Stimulated activated naive CD8-positive, alpha-beta T cell treated with anti-CD3 and anti-CD28 coated beads, Interleukin-15, amount 100 ng/mL, for 72 hours (primary cell): ENCODE measurements at regions not wholly inside any gene's neighbourhood (a gene's known extent, or its start where the extent isn't known, plus 50 kb on each side); places are given as distances from the start of the nearest gene placed in this dataset.

Experiments used
- ATAC-seq: fragments of 150-1000 bp; cut with Tn5 transposase; 2 replicates; pipeline ENCODE4 v1.10.0; 2021; ENCODE audit warnings: mild to moderate bottlenecking, moderate library complexity
- DNase-seq, 2 donors: peaks; one replicate each; pipeline ENCODE4 v3.0.0; 2021 to 2022
- H3K27ac Mint-ChIP-seq, 2 donors: one replicate each; pipeline ENCODE4 v1.8.0; 2022; ENCODE audit warnings: mild to moderate bottlenecking in 2 of 2, mixed read lengths in 2 of 2, moderate library complexity in 2 of 2
- H3K27me3 Mint-ChIP-seq: one replicate; pipeline ENCODE4 v1.8.0; 2022; ENCODE audit warnings: mixed read lengths
- H3K4me1 Mint-ChIP-seq: one replicate; pipeline ENCODE4 v1.8.0; 2022; ENCODE audit warnings: mild to moderate bottlenecking, mixed read lengths
- H3K4me3 Mint-ChIP-seq, 2 donors: one replicate each; pipeline ENCODE4 v1.8.0; 2022; ENCODE audit warnings: mild to moderate bottlenecking in 2 of 2, mixed read lengths in 2 of 2, moderate library complexity in 1 of 2
- H3K9me3 Mint-ChIP-seq, 2 donors: one replicate each; pipeline ENCODE4 v1.8.0; 2022; ENCODE audit warnings: mixed read lengths in 2 of 2

DNA sequence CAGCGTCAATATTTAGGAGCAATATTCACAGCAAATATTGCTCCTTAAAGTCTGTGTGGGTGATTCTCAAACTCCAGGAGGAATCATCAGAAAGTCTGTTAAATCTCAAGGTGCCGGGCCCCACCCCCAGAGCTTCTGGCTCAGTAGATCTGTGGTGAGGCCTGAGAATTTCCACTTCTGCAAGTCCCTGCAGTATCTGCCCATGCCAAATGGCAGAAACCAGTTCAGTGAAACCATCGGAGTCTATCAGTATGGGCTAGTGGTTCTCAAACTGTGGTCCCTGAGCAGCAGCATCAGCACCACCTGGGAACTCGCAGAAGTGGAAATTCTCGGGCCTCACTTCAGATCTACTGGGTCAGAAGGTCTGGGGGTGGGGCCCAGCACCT is 202.9 kb downstream of the SLC4A3 start:
- H3K4me1 Mint-ChIP-seq = no peaks in the 10 kb centered on the region
- H3K27ac Mint-ChIP-seq = no peak overlapping the region
- H3K9me3 Mint-ChIP-seq = no peaks in the 10 kb centered on the region

DNA sequence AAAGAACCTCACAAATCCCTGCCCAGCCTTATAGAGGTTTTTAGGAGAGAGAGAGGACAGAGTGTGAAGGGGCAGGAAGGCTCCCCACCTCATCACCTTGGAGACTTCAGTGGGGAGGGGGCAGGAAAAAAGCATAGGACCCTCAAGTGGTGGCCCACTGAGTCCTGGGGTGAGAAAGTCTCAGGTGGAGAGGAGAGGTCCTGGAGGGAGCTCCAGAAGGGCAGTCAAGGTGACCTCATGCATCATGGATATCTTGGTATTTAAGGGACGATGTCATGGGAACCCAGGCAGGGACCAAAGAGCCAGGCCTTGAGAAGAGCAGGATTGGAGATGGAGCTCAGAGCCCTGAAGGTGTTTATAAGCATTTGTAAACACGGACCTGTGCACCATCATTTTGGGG is 204.5 kb downstream of the SLC4A3 start:
- Mint-ChIP-seq H3K9me3 (no peaks in the 10 kb centered on the region), H3K27me3 (peaks cover 7% of the 10 kb centered on the region), H3K4me3 (no peak overlapping the region), H3K4me1 (no peaks in the 10 kb centered on the region), H3K27ac (no peak overlapping the region)
- no peak for DNase-seq
- ATAC-seq = no peak

More for the DNA sequence above, 202.9 kb downstream of the SLC4A3 start:
- H3K27me3 Mint-ChIP-seq = no peaks in the 10 kb centered on the region
- no peak overlapping the region for H3K4me3 Mint-ChIP-seq
- DNase-seq (no peak), ATAC-seq (no peak)

DNA sequence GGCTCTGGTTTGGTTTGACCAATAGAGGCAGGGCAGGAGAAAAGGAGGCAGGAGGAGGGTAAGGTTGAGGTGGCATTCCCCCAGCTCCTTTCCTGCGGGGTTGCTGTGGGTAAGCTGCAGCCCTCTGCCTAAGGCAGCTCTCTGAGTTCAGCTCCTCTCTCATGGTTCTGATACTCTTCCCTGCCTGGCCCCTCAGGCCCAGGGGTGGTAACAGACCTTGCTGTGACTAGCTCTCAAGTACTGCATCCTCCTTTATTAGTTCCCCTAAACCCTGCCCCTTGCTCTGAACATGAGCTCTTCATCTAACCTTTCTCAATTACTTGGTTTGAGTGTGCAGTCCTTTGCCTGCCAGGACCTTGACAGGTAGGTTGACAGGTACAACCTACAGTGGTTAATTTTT is 205.5 kb downstream of the SLC4A3 start:
- DNase-seq = no peak
- Mint-ChIP-seq H3K4me1 (no peaks in the 10 kb centered on the region), H3K9me3 (no peaks in the 10 kb centered on the region), H3K4me3 (no peak overlapping the region), H3K27ac (no peak overlapping the region), H3K27me3 (peaks cover 7% of the 10 kb centered on the region)
- peak; percentile 35 for ATAC-seq

DNA sequence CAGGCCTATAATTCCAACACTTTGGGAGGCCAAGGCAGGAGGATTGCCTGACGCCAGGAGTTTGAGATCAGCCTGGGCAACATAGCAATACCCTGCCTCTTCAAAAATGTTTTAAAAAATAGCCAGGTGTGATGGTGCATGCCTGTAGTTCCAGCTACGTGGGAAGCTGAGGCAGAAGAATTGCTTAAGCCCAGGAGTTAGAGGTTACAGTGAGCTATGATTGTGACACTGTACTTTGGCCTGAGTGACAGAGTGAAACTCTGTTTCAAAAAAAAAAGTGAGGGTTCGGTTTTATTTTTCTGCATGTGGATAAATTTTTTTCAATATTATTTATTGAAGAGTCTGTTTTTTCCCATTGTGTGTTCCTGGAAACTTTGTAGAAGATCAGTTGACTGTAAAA is 208.1 kb downstream of the SLC4A3 start:
- Mint-ChIP-seq H3K27me3 (peaks cover 7% of the 10 kb centered on the region), H3K9me3 (no peaks in the 10 kb centered on the region), H3K4me3 (no peak overlapping the region), H3K27ac (no peak overlapping the region), H3K4me1 (no peaks in the 10 kb centered on the region)
- DNase-seq (no peak), ATAC-seq (no peak)

DNA sequence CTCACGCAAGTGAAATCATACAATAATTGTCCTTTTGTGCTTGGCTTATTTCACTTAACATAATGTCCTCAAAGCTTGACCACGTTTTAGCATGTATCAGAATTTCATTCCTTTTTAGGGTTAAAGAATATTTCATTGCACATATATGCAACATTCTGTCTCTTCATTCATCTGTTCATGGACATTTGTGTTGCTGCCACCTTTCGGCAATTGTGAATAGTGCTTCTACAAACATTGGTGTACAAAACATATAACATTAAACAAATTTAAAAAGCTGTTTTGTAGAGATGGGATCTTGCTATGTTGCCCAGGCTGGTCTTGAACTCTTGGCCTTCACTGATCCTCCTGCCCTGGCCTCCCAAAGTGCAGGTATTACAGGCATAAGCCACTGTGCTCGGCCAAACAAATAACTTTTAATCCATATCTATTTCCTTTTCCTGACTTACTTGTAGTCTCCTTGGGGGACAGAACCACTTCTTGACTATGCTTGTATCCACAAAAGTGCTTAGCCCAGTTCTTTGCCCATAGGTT is 209.3 kb downstream of the SLC4A3 start:
- no peaks in the 10 kb centered on the region for H3K4me1 Mint-ChIP-seq
- ATAC-seq (no peak), DNase-seq (no peak)
- no peak overlapping the region for H3K4me3 Mint-ChIP-seq
- no peak overlapping the region for H3K27ac Mint-ChIP-seq
- no peaks in the 10 kb centered on the region for H3K9me3 Mint-ChIP-seq
- H3K27me3 Mint-ChIP-seq = peaks cover 7% of the 10 kb centered on the region

DNA sequence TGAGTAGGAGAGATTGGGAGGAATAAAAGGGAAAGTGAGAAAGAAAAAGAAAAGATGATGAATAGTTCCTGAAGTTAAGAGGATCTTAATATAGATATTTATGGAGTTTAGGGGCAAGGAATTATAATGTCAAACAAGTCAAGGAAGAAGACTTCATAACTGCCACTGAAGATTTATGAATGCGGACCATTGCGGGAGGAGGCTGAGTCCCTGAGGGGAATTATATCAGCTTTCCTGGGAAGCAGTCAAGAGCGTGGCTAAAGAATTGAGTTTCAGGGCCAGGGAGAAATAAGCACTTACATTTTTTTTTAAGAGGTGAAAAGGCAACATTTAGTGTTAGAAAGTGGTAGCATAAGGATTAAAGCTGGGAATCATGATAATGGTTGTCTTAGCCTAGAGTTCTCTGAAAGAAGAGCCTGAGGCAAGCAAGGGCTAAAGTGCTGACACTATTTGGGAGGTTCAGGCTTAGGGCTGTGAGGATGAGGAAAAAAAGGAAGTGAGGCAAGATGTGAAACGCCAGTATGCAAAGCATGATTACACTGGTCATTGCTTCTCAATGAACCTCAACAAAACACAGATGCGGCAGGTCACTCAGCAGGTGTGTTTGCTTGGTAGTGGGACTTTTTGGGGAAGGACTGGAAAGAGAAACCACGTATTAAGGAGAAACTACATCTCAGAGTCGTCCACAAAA is 217.1 kb downstream of the SLC4A3 start:
- Mint-ChIP-seq H3K4me3 (no peak overlapping the region), H3K27ac (no peak overlapping the region), H3K27me3 (peaks cover 10% of the 10 kb centered on the region), H3K9me3 (no peaks in the 10 kb centered on the region), H3K4me1 (no peaks in the 10 kb centered on the region)
- no peak for DNase-seq
- no peak for ATAC-seq

DNA sequence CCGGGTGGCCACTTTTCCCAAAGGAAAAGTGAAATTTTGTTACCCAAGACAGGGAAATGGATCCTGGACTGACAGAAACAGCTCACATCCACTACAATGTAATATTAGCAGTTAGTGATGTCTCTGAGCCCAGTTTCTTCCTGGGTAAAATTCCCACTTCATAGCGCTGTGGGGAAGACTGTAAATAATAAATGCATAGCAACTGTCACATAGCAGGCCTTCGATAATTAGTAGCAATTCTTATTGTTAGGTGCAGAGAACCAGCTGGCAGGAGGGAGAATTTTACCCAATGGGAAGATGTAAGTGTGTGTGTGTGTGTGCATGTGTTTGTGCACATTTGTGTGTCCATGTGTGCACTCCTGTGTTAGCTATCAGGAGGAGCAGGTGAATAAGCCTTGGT is 221.5 kb downstream of the SLC4A3 start:
- Mint-ChIP-seq H3K27me3 (peaks cover 22% of the 10 kb centered on the region), H3K4me1 (no peaks in the 10 kb centered on the region), H3K9me3 (no peaks in the 10 kb centered on the region), H3K27ac (no peak overlapping the region), H3K4me3 (no peak overlapping the region)
- ATAC-seq = no peak
- DNase-seq = no peak

DNA sequence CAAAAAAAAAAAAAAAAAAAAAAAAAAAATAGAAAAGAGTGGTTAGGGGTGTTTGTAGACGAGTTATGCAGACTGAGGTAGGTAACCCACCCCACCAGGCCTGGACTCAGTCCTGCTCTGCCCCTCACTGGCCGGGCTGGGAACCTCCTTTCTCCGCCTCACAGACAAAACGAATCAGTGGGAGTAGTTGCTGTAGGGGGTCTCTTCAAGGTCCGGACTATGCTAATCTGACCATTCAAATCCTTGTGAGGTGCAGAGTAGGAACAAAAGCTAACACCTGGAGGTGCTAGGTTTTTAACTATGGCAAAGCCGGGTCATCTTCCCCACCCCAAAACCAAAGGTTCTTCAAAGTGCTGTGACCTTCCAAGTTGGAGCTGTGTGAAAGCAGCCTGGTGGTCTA is 223.7 kb downstream of the SLC4A3 start:
- Mint-ChIP-seq H3K9me3 (no peaks in the 10 kb centered on the region), H3K27me3 (peaks cover 15% of the 10 kb centered on the region), H3K4me3 (no peak overlapping the region), H3K4me1 (no peaks in the 10 kb centered on the region), H3K27ac (no peak overlapping the region)
- ATAC-seq = no peak
- no peak for DNase-seq

DNA sequence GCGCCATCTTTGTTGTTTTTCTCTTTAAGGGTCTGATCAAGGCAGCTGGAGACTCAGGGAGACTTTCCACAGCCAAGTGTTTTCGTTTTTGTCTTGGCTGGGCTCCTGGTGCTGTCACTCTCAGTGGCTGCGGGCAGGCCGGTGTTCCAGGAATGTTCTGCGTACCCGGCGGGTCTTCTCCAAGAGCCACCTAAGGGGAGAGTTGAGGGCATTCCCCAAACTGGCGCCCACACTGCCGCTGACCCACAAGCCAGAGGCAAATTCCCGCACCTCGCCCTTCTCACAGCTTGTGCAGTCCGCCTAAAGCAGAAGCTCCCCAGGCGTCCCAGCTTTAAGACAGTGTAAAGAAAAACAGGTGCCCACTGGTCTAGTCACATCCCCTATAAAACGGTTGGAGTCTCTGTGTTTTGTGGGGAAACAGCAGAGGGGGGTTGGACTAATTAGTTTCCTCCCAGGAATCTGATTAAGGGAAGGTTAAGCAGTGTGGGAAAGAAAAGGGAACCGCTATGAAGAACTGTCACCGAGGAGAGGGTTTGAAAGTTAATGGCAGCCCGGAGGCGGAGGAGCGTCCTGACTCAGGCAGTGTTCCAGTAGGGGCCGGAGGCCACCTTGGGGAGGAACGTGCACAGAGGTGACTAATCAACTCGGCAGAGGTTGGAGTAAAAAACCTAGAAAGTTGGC is 224.5 kb downstream of the SLC4A3 start:
- H3K9me3 Mint-ChIP-seq = no peaks in the 10 kb centered on the region
- DNase-seq (no peak), ATAC-seq (no peak)
- no peak overlapping the region for H3K27ac Mint-ChIP-seq
- peaks cover 15% of the 10 kb centered on the region for H3K27me3 Mint-ChIP-seq
- no peaks in the 10 kb centered on the region for H3K4me1 Mint-ChIP-seq
- H3K4me3 Mint-ChIP-seq = no peak overlapping the region

DNA sequence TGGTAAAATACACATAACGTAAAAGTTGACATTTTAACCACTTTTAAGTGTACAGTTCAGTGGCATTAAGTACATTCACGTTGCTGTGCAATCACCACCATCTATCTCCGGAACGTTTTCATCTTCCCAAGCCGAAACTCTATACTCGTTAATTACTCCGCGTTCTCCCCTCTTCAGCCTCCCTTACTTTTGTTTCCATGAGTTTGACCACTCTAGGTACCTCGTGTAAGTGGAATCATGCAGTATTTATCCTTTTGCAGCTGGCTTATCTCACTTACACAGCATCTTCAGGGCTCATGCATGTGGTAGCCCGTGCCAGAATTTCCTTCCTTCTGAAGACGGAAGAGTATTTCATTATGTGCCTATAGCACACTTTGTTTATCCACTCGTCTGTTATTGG is 225.2 kb downstream of the SLC4A3 start:
- Mint-ChIP-seq H3K27ac (no peak overlapping the region), H3K4me1 (no peaks in the 10 kb centered on the region), H3K4me3 (no peak overlapping the region), H3K27me3 (peaks cover 15% of the 10 kb centered on the region), H3K9me3 (no peaks in the 10 kb centered on the region)
- ATAC-seq = no peak
- no peak for DNase-seq

DNA sequence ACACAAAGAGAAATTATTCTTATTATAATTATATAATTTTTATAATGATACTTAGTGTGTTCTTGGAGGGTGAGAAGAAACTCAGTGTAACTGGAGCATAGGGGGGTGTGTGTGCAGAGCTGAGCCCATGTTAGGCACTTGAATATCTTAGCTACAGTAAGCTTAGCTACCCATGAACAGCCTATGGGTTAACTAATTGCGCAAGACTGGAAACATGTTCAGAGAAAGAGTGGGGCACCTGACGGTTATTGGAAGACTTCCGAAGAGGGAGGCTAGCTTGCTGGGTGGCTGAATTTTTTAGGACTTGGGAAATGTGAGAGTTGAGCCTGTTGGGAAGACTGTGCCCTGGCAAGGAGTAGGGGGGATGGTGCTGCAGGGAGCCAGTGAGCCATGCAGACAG is 229.2 kb downstream of the SLC4A3 start:
- Mint-ChIP-seq H3K27me3 (peaks cover 15% of the 10 kb centered on the region), H3K27ac (no peak overlapping the region), H3K4me3 (no peak overlapping the region), H3K9me3 (no peaks in the 10 kb centered on the region), H3K4me1 (no peaks in the 10 kb centered on the region)
- ATAC-seq (no peak), DNase-seq (no peak)

DNA sequence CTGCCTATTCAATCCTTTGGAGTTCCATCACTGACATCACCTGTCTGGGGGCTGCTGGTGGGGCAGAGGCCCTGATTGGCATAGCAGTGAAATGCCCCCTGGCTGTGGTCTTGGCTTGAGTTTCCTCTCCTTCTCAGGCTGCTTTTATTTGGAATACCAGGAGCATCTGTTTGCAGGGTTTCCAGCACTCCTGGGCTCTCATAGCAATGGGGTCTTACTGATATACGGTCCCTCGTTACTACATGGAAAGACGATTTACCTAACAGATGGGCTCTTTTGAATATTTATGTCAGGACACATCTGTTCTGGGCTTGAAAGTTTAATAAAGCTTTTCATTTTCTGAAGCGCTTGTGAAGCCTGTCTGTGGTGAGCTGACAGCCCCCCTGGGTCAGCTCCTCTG is 230.3 kb downstream of the SLC4A3 start:
- ATAC-seq (no peak), DNase-seq (no peak)
- H3K4me3 Mint-ChIP-seq = no peak overlapping the region
- H3K9me3 Mint-ChIP-seq = no peaks in the 10 kb centered on the region
- H3K27ac Mint-ChIP-seq = no peak overlapping the region
- no peaks in the 10 kb centered on the region for H3K4me1 Mint-ChIP-seq
- peaks cover 14% of the 10 kb centered on the region for H3K27me3 Mint-ChIP-seq

DNA sequence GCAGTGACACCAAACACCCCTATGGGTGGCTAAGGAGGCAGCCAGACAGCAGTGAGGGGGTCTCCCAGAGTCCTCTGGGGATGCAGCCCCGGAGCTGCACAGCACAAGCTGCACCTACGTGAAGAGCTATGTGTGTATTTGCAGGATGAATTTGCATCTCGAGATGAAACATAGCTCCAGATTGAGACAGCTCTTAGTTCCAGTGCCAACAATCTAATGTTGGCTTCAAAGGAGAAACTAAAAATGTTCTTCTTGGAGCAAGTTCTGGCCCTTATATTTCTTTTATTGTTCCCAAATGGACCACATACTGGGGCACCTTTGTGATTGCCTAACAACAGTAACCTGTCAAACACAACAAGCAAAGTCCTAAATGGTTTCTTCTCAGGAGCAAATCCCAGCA is 233.9 kb downstream of the SLC4A3 start:
- no peak for DNase-seq
- no peaks in the 10 kb centered on the region for H3K27me3 Mint-ChIP-seq
- no peaks in the 10 kb centered on the region for H3K4me1 Mint-ChIP-seq
- no peak for ATAC-seq
- H3K27ac Mint-ChIP-seq = no peak overlapping the region
- H3K9me3 Mint-ChIP-seq = no peaks in the 10 kb centered on the region
- H3K4me3 Mint-ChIP-seq = no peak overlapping the region

DNA sequence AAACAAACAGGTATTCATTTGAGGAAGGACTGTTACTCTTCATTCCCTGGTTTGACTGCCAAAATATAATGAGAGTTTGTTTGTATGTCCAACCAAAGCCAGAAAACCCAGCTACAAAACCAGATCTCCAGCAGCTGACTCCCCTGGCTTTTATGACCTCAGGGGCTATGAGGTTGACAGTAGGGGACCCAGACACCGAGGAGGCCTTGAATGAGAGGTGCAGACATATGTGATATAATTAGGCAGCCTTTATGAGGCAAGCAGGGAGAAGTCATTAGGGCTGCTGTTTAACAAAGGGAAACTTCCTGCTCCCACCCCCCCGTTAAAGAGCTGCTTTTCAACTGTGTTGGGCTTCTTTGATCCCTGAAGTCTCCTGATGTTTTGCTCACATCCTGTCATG is 236.7 kb downstream of the SLC4A3 start:
- ATAC-seq = no peak
- Mint-ChIP-seq H3K27ac (no peak overlapping the region), H3K27me3 (no peaks in the 10 kb centered on the region), H3K4me3 (no peak overlapping the region), H3K4me1 (no peaks in the 10 kb centered on the region), H3K9me3 (no peaks in the 10 kb centered on the region)
- no peak for DNase-seq

DNA sequence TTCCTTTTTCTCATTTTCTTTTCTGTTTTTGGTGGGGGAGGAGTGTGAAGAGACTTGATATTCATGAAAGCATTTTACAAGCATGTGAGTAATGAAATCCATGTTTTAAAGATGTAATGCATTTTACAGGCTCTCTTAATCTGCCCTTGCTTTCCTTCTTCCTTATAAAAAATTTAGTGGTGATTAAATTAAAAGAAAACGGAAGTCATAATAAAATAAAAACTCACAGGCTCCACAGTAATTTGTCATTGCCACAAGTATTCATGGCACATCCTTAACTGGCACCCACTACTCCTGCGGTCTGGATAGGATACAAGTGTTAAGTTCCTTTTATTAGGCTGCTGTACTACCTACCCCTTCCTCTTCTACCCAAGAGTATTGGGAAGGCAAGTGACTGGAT is 241.2 kb downstream of the SLC4A3 start:
- DNase-seq = no peak
- no peak overlapping the region for H3K4me3 Mint-ChIP-seq
- no peaks in the 10 kb centered on the region for H3K9me3 Mint-ChIP-seq
- no peak overlapping the region for H3K27ac Mint-ChIP-seq
- H3K27me3 Mint-ChIP-seq = no peaks in the 10 kb centered on the region
- no peak for ATAC-seq
- no peaks in the 10 kb centered on the region for H3K4me1 Mint-ChIP-seq

DNA sequence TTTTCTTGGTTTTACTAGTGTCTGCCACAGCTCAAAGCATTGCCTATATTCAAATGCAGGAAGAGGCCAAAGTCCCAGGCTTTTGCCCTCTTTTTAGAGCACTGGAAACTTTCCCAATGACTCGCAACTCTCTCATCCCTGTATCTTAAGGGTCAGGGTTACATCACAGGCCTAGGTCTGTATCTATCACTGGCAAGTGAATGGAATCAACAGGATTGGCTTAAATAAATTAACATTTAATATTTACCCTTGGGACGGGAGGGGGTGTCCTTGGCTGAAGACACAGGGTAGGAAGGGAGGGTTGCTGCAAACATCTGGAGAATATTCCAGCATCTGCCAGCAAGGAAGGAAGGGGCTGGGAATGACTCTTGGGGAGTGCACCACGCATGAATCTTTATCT is 242.6 kb downstream of the SLC4A3 start:
- no peaks in the 10 kb centered on the region for H3K9me3 Mint-ChIP-seq
- no peaks in the 10 kb centered on the region for H3K4me1 Mint-ChIP-seq
- H3K4me3 Mint-ChIP-seq = no peak overlapping the region
- no peak overlapping the region for H3K27ac Mint-ChIP-seq
- no peaks in the 10 kb centered on the region for H3K27me3 Mint-ChIP-seq
- ATAC-seq = no peak
- DNase-seq = no peak

DNA sequence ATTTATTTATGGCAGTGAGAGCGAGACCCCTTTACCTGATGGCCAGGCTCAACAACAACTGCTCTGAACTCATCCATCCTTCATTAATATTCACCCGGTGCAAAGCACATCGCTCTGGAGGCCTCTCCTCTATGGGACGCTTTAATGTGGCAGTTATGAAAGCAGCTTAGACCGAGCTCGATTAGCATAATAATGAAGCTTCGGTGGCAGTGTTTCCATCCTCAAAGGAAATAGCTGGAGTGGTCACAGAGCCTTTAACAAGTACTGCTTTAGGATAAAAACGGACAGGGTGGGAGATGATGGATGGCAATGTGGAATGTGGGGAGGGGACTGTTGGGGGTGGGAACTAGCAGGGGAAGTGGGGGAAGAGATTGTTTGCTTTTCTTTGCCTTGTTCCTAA is 243.9 kb downstream of the SLC4A3 start:
- Mint-ChIP-seq H3K4me3 (no peak overlapping the region), H3K27ac (no peak overlapping the region), H3K27me3 (no peaks in the 10 kb centered on the region), H3K9me3 (no peaks in the 10 kb centered on the region), H3K4me1 (no peaks in the 10 kb centered on the region)
- ATAC-seq (no peak), DNase-seq (no peak)
